GM18951 (cell line): ENCODE measurements at regions not wholly inside any gene's neighbourhood (a gene's known extent, or its start where the extent isn't known, plus 50 kb on each side); places are given as distances from the start of the nearest gene placed in this dataset.

Source experiments
- POLR2A ChIP-seq: IDR thresholded peaks from 4 replicates; pipeline ENCODE4 v1.6.1; 2011; ENCODE audit warnings: mild to moderate bottlenecking; ENCODE audit not compliant: insufficient read length, insufficient read depth; ENCODE audit errors: extremely low read depth
- in situ Hi-C: fragments of 300-500 bp; cut with MboI; formaldehyde crosslinking; loops from one replicate; pipeline ENCODE4 v1.12.0; 2022; ENCODE audit warnings: low sequenced_read_pairs, mixed read lengths, inconsistent platforms; ENCODE audit not compliant: unreplicated experiment

DNA sequence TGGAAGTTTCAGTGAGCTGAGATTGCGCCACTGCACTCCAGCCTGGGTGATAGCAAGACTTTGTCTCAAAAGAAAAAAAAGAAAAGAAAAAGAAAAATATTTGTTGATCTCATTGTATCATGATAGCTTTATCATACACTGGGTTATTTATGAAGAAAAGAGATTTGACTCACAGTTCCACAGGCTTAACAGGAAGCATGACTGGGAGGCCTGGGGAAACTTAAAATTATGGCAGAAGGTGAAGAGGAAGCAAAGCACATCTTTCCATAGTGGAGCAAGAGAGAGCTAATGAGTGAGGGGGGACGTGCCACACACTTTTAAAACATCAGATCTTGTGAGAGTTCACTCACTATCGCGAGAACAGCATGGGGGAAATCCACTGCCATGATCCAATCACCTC is 72.7 kb upstream of the FUT8 start:
- in situ Hi-C loops, result no loop called here
- no peak for TF ChIP-seq POLR2A

GRCh38 chr14:65344011-65344410 is 68.5 kb upstream of the FUT8 start:
- in situ Hi-C loops, result no loop called here

GRCh38 chr14:65345266-65345665 is 67.3 kb upstream of the FUT8 start:
- in situ Hi-C loops, result no loop called here
- TF ChIP-seq POLR2A, result no peak

More at GRCh38 chr14:65344011-65344410, 68.5 kb upstream of the FUT8 start:
- TF ChIP-seq POLR2A, result no peak

- in situ Hi-C loops, result no loop called here
- no peak for TF ChIP-seq POLR2A
These were observed 66.1 kb upstream of the FUT8 start for GRCh38 chr14:65346474-65346873.

- in situ Hi-C loops, result no loop called here
- no peak for TF ChIP-seq POLR2A
These were observed 65.6 kb upstream of the FUT8 start for GRCh38 chr14:65346895-65347294.

DNA sequence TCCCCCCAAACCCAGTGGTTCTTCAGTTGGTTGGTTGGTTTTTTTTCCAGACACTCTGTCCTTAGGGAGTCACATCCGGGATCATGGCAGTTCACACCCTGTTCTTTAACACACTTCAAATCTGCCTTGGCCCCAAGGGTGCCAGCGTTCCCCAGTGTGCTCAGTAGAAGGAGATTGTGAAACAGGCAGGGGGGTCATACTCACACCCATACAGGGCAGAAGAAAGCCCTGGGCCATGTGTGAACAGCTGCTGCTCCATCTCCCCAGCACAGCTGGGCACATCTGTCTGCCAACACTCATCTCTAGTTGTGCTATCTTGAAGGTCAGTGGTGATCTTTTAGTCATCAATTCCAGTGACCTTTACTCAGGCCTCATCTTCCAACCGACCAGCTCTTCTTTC is 64.4 kb upstream of the FUT8 start:
- in situ Hi-C loops, result no loop called here
- no peak for TF ChIP-seq POLR2A

GRCh38 chr14:65349100-65349499 is 63.4 kb upstream of the FUT8 start:
- in situ Hi-C loops, result no loop called here
- no peak for TF ChIP-seq POLR2A

- no peak for TF ChIP-seq POLR2A
- in situ Hi-C loops, result no loop called here
These were observed 60.9 kb upstream of the FUT8 start for GRCh38 chr14:65351493-65352194.

GRCh38 chr14:65352964-65353530 is 59.5 kb upstream of the FUT8 start:
- TF ChIP-seq POLR2A, result no peak
- in situ Hi-C loops, result no loop called here

- in situ Hi-C loops, result no loop called here
- TF ChIP-seq POLR2A, result no peak
These were observed 58.4 kb upstream of the FUT8 start for GRCh38 chr14:65354131-65354530.

GRCh38 chr14:65354715-65355114 is 57.8 kb upstream of the FUT8 start:
- TF ChIP-seq POLR2A, result no peak
- in situ Hi-C loops, result no loop called here

GRCh38 chr14:65356327-65356836 is 56.1 kb upstream of the FUT8 start:
- in situ Hi-C loops, result no loop called here
- TF ChIP-seq POLR2A, result no peak

- in situ Hi-C loops, result no loop called here
- TF ChIP-seq POLR2A, result no peak
These were observed 55.4 kb upstream of the FUT8 start for GRCh38 chr14:65357113-65357512.

- in situ Hi-C loops, result no loop called here
- no peak for TF ChIP-seq POLR2A
These were observed 54.8 kb upstream of the FUT8 start for GRCh38 chr14:65357689-65358088.
